ENCODE measurements at regions not wholly inside any gene's neighbourhood (a gene's known extent, or its start where the extent isn't known, plus 50 kb on each side); places are given as distances from the start of the nearest gene placed in this dataset.

DNA sequence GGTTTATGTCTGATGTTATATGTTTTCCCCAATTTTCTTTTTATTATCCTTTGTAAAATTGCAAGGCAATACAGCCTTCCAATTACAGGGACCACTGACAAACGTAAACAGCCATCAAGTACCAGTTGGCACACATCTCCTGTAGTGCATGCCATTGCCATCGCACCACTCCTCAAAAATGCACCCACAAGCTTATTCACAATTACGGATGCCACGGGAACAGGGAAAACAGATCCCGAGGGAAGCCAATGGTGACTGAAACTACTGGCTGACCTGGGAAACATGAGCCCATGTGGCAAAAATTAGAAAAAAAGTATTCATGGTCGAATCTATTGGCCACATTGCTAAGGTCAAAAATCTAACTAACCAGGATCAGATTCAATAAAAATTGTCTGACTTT is 395.2 kb downstream of the PAX1 start:
- Histone ChIP-seq H4K20me1 (ENCODE audit: insufficient read depth, low read length, poor library complexity, severe bottlenecking) (no peaks in the 10 kb centered on the region), H3K4me2 (ENCODE audit: low read depth, low read length, poor library complexity, severe bottlenecking) (no peak overlapping the region), H3K79me2 (ENCODE audit: insufficient read depth, low read length) (no peaks in the 10 kb centered on the region), H2AFZ (ENCODE audit: low read length) (no peak overlapping the region), H3K9me3 (ENCODE audit: insufficient read depth, low read depth, low read length) (no peaks in the 10 kb centered on the region), H3F3A (ENCODE audit: low read depth) (no peaks in the 10 kb centered on the region), H3K9ac (ENCODE audit: low read depth, low read length, poor library complexity, severe bottlenecking) (no peak overlapping the region), H3K4me1 (ENCODE audit: insufficient read depth, low read length, poor library complexity, severe bottlenecking) (peaks cover 5% of the 10 kb centered on the region), H3K36me3 (ENCODE audit: insufficient read depth, low read length) (no peaks in the 10 kb centered on the region), H3K9me2 (replicated peaks; ENCODE audit: low read depth, low read length) (no peaks in the 10 kb centered on the region), H3K4me3 (ENCODE audit: low read length, poor library complexity, severe bottlenecking) (no peak overlapping the region), H3K27me3 (ENCODE audit: insufficient read depth, low read length, poor library complexity, severe bottlenecking) (no peaks in the 10 kb centered on the region)
- TF ChIP-seq EZH2phosphoT487 (IDR thresholded peaks at IDR 0.05; ENCODE audit: borderline replicate concordance): no peak
- TF ChIP-seq, protein P1, sequence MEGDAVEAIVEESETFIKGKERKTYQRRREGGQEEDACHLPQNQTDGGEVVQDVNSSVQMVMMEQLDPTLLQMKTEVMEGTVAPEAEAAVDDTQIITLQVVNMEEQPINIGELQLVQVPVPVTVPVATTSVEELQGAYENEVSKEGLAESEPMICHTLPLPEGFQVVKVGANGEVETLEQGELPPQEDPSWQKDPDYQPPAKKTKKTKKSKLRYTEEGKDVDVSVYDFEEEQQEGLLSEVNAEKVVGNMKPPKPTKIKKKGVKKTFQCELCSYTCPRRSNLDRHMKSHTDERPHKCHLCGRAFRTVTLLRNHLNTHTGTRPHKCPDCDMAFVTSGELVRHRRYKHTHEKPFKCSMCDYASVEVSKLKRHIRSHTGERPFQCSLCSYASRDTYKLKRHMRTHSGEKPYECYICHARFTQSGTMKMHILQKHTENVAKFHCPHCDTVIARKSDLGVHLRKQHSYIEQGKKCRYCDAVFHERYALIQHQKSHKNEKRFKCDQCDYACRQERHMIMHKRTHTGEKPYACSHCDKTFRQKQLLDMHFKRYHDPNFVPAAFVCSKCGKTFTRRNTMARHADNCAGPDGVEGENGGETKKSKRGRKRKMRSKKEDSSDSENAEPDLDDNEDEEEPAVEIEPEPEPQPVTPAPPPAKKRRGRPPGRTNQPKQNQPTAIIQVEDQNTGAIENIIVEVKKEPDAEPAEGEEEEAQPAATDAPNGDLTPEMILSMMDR (conservative IDR thresholded peaks at IDR 0.05; ENCODE audit: low read length): no peak

DNA sequence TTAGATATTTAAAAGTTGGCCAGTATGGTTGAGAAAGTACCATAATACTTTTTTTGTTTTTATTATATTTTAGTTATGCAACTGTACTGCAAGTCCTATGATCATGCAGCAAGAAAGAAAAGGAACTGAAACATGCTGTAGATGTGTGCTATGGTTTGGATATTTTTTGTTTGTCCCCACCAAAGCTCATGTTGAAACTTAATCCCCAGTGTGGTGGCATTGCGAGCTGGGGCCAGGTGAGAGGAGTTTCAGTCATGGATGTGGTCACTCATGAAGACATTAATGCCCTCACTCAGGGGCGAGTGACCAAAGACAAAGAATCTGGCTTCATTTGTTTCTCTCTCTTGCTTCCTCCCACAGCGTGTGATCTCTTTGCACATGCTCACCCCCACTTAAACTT is 393.9 kb downstream of the PAX1 start:
- Histone ChIP-seq H3K9me2 (replicated peaks; ENCODE audit: low read depth, low read length) (no peaks in the 10 kb centered on the region), H3F3A (ENCODE audit: low read depth) (no peaks in the 10 kb centered on the region), H3K4me1 (ENCODE audit: insufficient read depth, low read length, poor library complexity, severe bottlenecking) (peaks cover 5% of the 10 kb centered on the region), H3K4me3 (ENCODE audit: low read length, poor library complexity, severe bottlenecking) (no peak overlapping the region), H3K79me2 (ENCODE audit: insufficient read depth, low read length) (no peaks in the 10 kb centered on the region), H3K9ac (ENCODE audit: low read depth, low read length, poor library complexity, severe bottlenecking) (no peak overlapping the region), H3K36me3 (ENCODE audit: insufficient read depth, low read length) (no peaks in the 10 kb centered on the region), H3K4me2 (ENCODE audit: low read depth, low read length, poor library complexity, severe bottlenecking) (no peak overlapping the region), H3K27me3 (ENCODE audit: insufficient read depth, low read length, poor library complexity, severe bottlenecking) (no peaks in the 10 kb centered on the region), H2AFZ (ENCODE audit: low read length) (no peak overlapping the region), H4K20me1 (ENCODE audit: insufficient read depth, low read length, poor library complexity, severe bottlenecking) (no peaks in the 10 kb centered on the region), H3K9me3 (ENCODE audit: insufficient read depth, low read depth, low read length) (no peaks in the 10 kb centered on the region)
- TF ChIP-seq, protein P1 (conservative IDR thresholded peaks at IDR 0.05; ENCODE audit: low read length): no peak
- no peak for TF ChIP-seq EZH2phosphoT487 (IDR thresholded peaks at IDR 0.05; ENCODE audit: borderline replicate concordance)

DNA sequence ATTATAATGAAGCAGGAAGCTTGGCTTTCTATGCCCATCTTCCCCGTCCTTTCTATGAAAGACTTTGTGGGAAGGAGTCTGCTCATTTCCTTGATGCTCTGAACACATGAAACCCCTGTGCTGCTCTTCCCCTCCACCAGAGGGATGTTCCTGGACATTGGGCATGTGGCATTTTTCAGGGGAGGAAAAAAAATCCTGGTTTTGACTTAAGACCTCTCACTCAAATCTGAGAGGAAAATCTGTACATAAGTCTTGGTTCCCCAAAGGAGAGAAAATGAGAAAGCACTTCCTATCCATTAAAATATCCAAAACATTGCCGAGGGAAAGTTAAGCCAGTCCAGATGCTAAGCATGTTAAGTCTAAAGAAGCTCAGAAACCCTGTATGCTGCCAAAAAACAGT is 393.0 kb downstream of the PAX1 start:
- no peaks in the 10 kb centered on the region for H3K9me3 ChIP-seq (ENCODE audit: insufficient read depth, low read depth, low read length)
- no peak for TF ChIP-seq EZH2phosphoT487 (IDR thresholded peaks at IDR 0.05; ENCODE audit: borderline replicate concordance)
- TF ChIP-seq, protein P1 (conservative IDR thresholded peaks at IDR 0.05; ENCODE audit: low read length): peak; percentile 46; the same call in 1 of the 2 replicates
- H3K79me2 ChIP-seq (ENCODE audit: insufficient read depth, low read length): no peaks in the 10 kb centered on the region
- H3K36me3 ChIP-seq (ENCODE audit: insufficient read depth, low read length): no peaks in the 10 kb centered on the region
- H3K4me2 ChIP-seq (ENCODE audit: low read depth, low read length, poor library complexity, severe bottlenecking): peak overlapping the region; percentile 16
- no peaks in the 10 kb centered on the region for H3K27me3 ChIP-seq (ENCODE audit: insufficient read depth, low read length, poor library complexity, severe bottlenecking)
- H3K9ac ChIP-seq (ENCODE audit: low read depth, low read length, poor library complexity, severe bottlenecking): no peak overlapping the region
- H2AFZ ChIP-seq (ENCODE audit: low read length): no peak overlapping the region
- H3K4me1 ChIP-seq (ENCODE audit: insufficient read depth, low read length, poor library complexity, severe bottlenecking): peaks cover 5% of the 10 kb centered on the region
- H4K20me1 ChIP-seq (ENCODE audit: insufficient read depth, low read length, poor library complexity, severe bottlenecking): no peaks in the 10 kb centered on the region
- H3F3A ChIP-seq (ENCODE audit: low read depth): no peaks in the 10 kb centered on the region
- no peak overlapping the region for H3K4me3 ChIP-seq (ENCODE audit: low read length, poor library complexity, severe bottlenecking)
- H3K9me2 ChIP-seq (replicated peaks; ENCODE audit: low read depth, low read length): no peaks in the 10 kb centered on the region

All from Loucy (cell line).